Esophagus muscularis mucosa (tissue), 3 donors: ENCODE measurements at regions not wholly inside any gene's neighbourhood (a gene's known extent, or its start where the extent isn't known, plus 50 kb on each side); places are given as distances from the start of the nearest gene placed in this dataset.

Source experiments
- CTCF ChIP-seq, 3 experiments: fragments of 200-600 bp in 2 of 3; fragments of 450-650 bp in 1 of 3; sonication (generic) in 2 of 3; IDR thresholded peaks; one replicate each; pipeline ENCODE4 v1.5.1; 2017 to 2019; ENCODE audit warnings: antibody characterized with exemption in 3 of 3, mild to moderate bottlenecking in 2 of 3, moderate library complexity in 1 of 3
- POLR2A ChIP-seq: fragments of 450-650 bp; IDR thresholded peaks from one replicate; pipeline ENCODE4 v1.6.1; 2017; ENCODE audit warnings: antibody characterized with exemption, moderate library complexity, mild to moderate bottlenecking, low read depth
- POLR2AphosphoS5 ChIP-seq, 2 donors: sonication (generic); formaldehyde crosslinking; IDR thresholded peaks; one replicate each; pipeline ENCODE4 v1.6.1; 2017; ENCODE audit warnings: antibody characterized with exemption in 2 of 2

GRCh38 chr10:129397198-129397974, 69.7 kb upstream of the MGMT start:
- TF ChIP-seq CTCF (IDR thresholded peaks at IDR 0.05) = no peak
- no peak for TF ChIP-seq POLR2A
- TF ChIP-seq POLR2AphosphoS5 (IDR thresholded peaks at IDR 0.05) = no peak
